Stomach (tissue), 8 donors: ENCODE measurements at regions not wholly inside any gene's neighbourhood (a gene's known extent, or its start where the extent isn't known, plus 50 kb on each side); places are given as distances from the start of the nearest gene placed in this dataset.

Source experiments
- DNase-seq, 2 donors: peaks; one replicate each; pipeline versions ENCODE4 v3.0.0 to v3.0.0-alpha.2; 2013 to 2019
- H3K27ac ChIP-seq, 5 donors: fragments of 200-600 bp in 4 of 5; sonication (generic) in 4 of 5; one replicate each; pipeline ENCODE4 v1.5.1; 2013 to 2019; ENCODE audit warnings: mild to moderate bottlenecking in 1 of 5, moderate library complexity in 1 of 5
- H3K27me3 ChIP-seq, 3 donors: fragments of 200-600 bp; sonication (generic); one replicate each; pipeline ENCODE4 v1.5.1; 2017 to 2019; ENCODE audit warnings: mixed run types in 1 of 3
- H3K36me3 ChIP-seq, 4 donors: fragments of 200-600 bp; sonication (generic); 1 replicate in 3 of 4; 2 replicates in 1 of 4; pipeline ENCODE4 v1.5.1; 2016 to 2019
- H3K4me1 ChIP-seq, 4 donors: fragments of 200-600 bp; sonication (generic); one replicate each; pipeline ENCODE4 v1.5.1; 2016 to 2019
- H3K4me3 ChIP-seq, 4 donors: fragments of 200-600 bp; sonication (generic) in 3 of 4; one replicate each; pipeline ENCODE4 v1.5.1; 2016 to 2019; ENCODE audit warnings: mild to moderate bottlenecking in 1 of 4
- H3K9me3 ChIP-seq, 4 donors: fragments of 200-600 bp; sonication (generic); one replicate each; pipeline ENCODE4 v1.5.1; 2016 to 2019
- EP300 ChIP-seq: sonication (generic); formaldehyde crosslinking; IDR thresholded peaks from one replicate; pipeline ENCODE4 v1.6.1; 2017; ENCODE audit warnings: antibody characterized with exemption
- POLR2A ChIP-seq, 4 donors: fragments of 450-650 bp; IDR thresholded peaks; one replicate each; pipeline ENCODE4 v1.6.1; 2016; ENCODE audit warnings: antibody characterized with exemption in 4 of 4, control low read depth in 2 of 4, mild to moderate bottlenecking in 1 of 4, moderate library complexity in 1 of 4
- POLR2AphosphoS5 ChIP-seq, 3 donors: sonication (generic); formaldehyde crosslinking; IDR thresholded peaks; one replicate each; pipeline ENCODE4 v1.6.1; 2016; ENCODE audit warnings: antibody characterized with exemption in 3 of 3
- WGBS, 5 donors: extraction: QIAGEN DNeasy Blood & Tissue Kit in 3 of 5; methylation state at CpG; one replicate each; pipeline versions ENCODE4 v1.1.5 to v1.1.7; 2013 to 2018; 5-methylcytosine and 5-hydroxymethylcytosine counted together
- intact Hi-C: fragments of 100-400 bp; cut with DNase I; formaldehyde crosslinking; loops from one replicate; pipeline ENCODE4 v1.15.1; 2023; ENCODE audit warnings: low total_unique reads
- TF ChIP-seq, protein P1 (sequence below), 7 experiments: fragments of 450-650 bp in 4 of 7; fragments of 200-600 bp in 3 of 7; sonication (generic) in 3 of 7; IDR thresholded peaks; one replicate each; pipeline ENCODE4 v1.5.1; 2016 to 2019; ENCODE audit warnings: antibody characterized with exemption in 7 of 7, control low read depth in 2 of 7, mild to moderate bottlenecking in 1 of 7
- donor health status: healthy with polysubstance abuse.
- donor health status: Bipolar disorder and iron deficiency.
- donor health status: healthy.

DNA sequence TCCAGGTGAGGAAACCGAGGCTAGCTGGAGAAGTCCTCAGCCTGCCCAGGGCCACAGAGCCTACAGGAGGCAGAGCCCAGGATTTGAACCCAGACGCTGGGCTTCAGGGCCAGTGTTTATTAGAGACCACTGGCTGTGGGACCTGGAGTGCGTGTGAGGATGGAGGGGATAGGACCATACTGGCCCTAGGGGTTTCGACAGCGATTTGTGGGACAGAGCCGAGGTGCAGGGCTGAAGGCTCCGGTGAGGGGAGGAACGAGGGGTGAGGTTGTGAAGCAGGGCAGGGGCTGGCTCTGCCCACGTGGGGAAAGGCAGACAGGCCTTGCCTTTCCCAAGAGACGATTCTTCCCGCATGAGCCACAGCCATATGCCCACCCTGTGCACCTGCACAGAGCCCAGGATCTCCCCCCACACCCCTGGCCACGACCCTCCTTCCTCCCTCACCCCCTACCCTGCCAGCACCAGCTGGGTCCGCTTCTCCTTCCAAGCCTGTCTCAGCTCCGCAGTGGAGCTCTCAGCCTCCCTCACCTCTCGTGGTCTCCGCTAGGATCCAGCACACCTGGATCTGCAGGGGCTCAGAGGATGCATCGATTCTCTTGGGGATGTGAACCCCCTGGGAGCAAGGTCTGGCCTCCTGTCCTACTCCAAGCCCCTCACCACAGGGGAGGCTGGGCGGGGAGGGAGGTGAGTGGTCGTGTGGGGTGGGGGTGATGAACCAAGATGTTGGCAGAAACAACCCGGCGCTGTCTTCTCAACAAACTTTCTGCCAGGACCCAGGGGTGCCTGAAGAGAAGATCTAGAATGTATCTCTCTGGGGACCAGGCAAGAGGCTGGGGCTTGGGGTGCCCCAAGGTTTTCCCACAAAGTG lies 58.4 kb downstream of the RTL6 start:
- no peak for DNase-seq
- Histone ChIP-seq H3K36me3 (no peaks in the 10 kb centered on the region), H3K4me3 (no peak overlapping the region), H3K4me1 (no peaks in the 10 kb centered on the region), H3K27ac (no peak overlapping the region), H3K27me3 (no peaks in the 10 kb centered on the region), H3K9me3 (no peaks in the 10 kb centered on the region)
- intact Hi-C loops, result no loop called here
- WGBS, 5 donors, result 77 to 89% (median 85%) methylated on average over 20 to 21 of the region's 21 CpGs
- TF ChIP-seq EP300 (no peak), POLR2A (IDR thresholded peaks at IDR 0.05) (no peak), POLR2AphosphoS5 (IDR thresholded peaks at IDR 0.05) (no peak)
- TF ChIP-seq, protein P1, sequence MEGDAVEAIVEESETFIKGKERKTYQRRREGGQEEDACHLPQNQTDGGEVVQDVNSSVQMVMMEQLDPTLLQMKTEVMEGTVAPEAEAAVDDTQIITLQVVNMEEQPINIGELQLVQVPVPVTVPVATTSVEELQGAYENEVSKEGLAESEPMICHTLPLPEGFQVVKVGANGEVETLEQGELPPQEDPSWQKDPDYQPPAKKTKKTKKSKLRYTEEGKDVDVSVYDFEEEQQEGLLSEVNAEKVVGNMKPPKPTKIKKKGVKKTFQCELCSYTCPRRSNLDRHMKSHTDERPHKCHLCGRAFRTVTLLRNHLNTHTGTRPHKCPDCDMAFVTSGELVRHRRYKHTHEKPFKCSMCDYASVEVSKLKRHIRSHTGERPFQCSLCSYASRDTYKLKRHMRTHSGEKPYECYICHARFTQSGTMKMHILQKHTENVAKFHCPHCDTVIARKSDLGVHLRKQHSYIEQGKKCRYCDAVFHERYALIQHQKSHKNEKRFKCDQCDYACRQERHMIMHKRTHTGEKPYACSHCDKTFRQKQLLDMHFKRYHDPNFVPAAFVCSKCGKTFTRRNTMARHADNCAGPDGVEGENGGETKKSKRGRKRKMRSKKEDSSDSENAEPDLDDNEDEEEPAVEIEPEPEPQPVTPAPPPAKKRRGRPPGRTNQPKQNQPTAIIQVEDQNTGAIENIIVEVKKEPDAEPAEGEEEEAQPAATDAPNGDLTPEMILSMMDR (IDR thresholded peaks at IDR 0.05), result no peak

DNA sequence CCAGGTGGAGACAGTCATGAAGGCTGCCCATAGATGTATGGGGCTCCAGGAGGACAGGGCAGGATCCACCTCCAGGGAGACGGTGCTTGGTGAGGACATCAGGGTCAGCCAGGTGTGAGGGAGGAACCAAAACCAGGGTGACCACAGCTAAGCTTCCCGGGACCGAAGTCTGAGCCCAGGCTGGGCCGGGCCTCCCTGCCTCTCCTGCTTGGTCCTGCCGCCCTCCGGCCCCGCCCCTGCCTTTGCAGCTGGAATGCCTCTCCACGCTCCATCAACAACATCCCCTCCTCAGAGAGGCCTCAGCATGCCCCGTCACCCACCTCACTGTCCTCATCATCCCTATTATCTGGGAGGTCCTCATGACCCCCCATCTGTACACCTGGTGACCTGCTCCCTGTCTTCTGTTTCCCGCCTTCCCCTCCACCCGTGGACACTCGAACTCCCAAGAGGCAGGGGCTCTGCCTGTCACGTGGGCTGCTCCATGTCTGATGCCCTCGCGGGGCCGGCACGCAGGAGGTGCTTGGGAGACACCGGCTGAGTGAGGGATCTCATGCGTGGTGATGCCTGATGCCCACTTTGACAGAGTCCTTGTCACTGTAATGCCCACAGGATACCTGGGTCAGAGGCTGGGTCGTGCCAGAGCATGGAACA lies 59.4 kb downstream of the RTL6 start:
- H3K27ac ChIP-seq, result no peak overlapping the region
- intact Hi-C loops, result no loop called here
- H3K9me3 ChIP-seq, result no peaks in the 10 kb centered on the region
- TF ChIP-seq EP300, result no peak
- TF ChIP-seq, protein P1 (IDR thresholded peaks at IDR 0.05), result no peak
- H3K27me3 ChIP-seq, result no peaks in the 10 kb centered on the region
- no peak overlapping the region for H3K4me3 ChIP-seq
- no peaks in the 10 kb centered on the region for H3K36me3 ChIP-seq
- H3K4me1 ChIP-seq, result no peaks in the 10 kb centered on the region
- no peak for DNase-seq
- 84 to 89% (median 88%) methylated on average over 19 to 20 of the region's 20 CpGs for WGBS, 5 donors

DNA sequence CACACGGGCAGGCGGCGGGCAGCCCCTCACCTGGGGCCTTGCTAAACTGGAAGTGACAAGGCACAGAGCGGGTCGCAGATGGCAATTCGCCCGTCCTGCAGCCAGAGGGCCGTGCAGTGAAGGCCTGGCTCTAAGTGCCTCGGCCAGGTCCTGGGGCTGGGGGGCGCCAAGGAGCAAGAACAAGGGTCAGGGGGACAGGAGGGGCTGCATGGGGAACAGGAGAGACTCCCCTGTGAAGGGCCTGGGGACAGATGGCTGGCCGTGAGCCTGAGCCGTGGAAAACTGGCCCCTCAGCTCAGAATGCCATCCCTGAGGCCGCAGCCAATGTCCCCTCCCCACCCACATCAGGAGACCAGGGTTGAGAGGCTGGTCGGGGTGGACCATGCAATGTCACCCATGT lies 60.0 kb downstream of the RTL6 start:
- 83 to 88% (median 84%) methylated on average over 14 of the region's 14 CpGs for WGBS, 5 donors
- Histone ChIP-seq H3K36me3 (no peaks in the 10 kb centered on the region), H3K9me3 (no peaks in the 10 kb centered on the region), H3K27ac (no peak overlapping the region), H3K4me1 (no peaks in the 10 kb centered on the region), H3K27me3 (no peaks in the 10 kb centered on the region), H3K4me3 (no peak overlapping the region)
- DNase-seq, result no peak
- TF ChIP-seq, protein P1 (IDR thresholded peaks at IDR 0.05), result no peak
- no peak for TF ChIP-seq POLR2AphosphoS5 (IDR thresholded peaks at IDR 0.05)
- no peak for TF ChIP-seq EP300
- no peak for TF ChIP-seq POLR2A (IDR thresholded peaks at IDR 0.05)
- intact Hi-C loops, result no loop called here

DNA sequence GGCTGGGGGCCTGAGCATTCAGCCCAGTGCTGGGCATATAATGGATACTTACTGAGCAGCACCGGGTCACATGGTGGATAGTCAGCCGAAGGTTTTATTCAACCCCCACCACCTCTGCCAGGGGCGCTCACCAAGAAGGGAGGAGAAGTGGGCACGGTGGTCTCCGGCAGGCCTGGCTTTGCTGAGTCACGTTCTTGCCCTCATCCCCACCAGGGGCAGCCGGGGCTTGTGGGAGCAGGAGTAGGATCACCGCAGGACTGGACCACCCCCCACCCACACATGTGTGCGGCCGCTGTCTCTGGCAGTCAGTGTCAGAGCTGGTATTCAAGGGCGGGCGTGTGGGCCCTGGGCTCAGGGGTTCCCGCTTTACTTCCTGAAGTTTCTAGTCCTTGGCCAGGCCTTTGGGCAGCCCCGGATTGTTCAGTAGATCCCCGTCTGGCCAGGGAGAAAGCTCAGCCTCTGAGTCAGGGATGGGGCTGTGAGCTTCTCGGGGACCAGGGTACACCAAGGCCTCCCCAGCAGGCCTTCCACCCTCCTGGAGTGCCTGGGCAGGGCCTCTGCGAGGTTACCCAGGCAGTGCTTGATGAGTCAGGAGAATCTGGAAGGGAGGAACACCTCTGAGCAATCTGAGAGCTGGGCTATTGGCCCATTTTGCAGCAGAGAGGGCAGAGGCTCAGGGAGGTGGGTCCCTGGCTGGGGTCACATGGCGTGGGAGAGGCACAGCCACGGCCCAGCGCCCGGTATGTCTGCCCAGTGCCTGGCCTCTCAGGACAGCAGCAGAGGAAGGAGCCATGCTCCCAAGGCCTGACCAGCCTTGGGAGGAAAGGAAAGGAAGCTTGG lies 60.6 kb downstream of the RTL6 start:
- no peaks in the 10 kb centered on the region for H3K27me3 ChIP-seq
- no peak for DNase-seq
- peaks cover 0 to 3% (median 0%) of the 10 kb centered on the region in 4 donors for H3K4me1 ChIP-seq
- TF ChIP-seq, protein P1 (IDR thresholded peaks at IDR 0.05), result no peak
- no peak for TF ChIP-seq POLR2A (IDR thresholded peaks at IDR 0.05)
- TF ChIP-seq EP300, result no peak
- no peak for TF ChIP-seq POLR2AphosphoS5 (IDR thresholded peaks at IDR 0.05)
- H3K4me3 ChIP-seq, result no peak overlapping the region
- H3K27ac ChIP-seq, result no peak overlapping the region
- no peaks in the 10 kb centered on the region for H3K9me3 ChIP-seq
- H3K36me3 ChIP-seq, result no peaks in the 10 kb centered on the region
- intact Hi-C loops, result no loop called here
- 91 to 95% (median 93%) methylated on average over 8 to 21 of the region's 21 CpGs for WGBS, 5 donors
